ENCODE measurements at regions not wholly inside any gene's neighbourhood (a gene's known extent, or its start where the extent isn't known, plus 50 kb on each side); places are given as distances from the start of the nearest gene placed in this dataset.
A peak's percentile ranks its signal among the peaks of the same experiment; 100 is the strongest.

DNA sequence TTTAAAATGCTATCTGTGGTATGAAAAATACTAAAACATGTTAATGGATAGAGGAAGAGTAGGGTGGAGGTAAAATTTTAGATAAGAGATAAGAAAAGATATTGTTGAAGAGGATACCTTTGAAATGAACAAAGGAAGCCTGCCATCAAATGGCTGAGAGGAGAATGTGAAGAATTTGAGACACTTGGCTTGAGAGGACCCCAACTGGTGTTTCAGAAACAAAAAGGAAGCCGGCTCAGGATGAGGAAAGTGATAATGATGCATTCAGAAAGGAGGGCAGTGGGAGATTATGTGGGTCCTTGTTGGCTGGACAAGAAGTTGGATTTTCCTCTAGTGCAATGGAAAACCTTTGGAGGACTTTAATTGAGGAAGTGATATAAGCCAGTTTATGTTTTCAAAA is 264.4 kb downstream of the DUSP6 start:
- no peaks in the 10 kb centered on the region for H4K20me1 ChIP-seq (ENCODE audit: low read depth)
- peaks cover 12% of the 10 kb centered on the region for H3F3A ChIP-seq (ENCODE audit: low read depth)
- peaks cover 10% of the 10 kb centered on the region for H3K4me1 Mint-ChIP-seq
- H3K4me1 ChIP-seq, result peaks cover 20% of the 10 kb centered on the region
- no peaks in the 10 kb centered on the region for H3K36me3 ChIP-seq
- peak; percentile 70 for DNase-seq (ENCODE audit: low spot score)
- H2AFZ ChIP-seq (replicated peaks), result no peak overlapping the region
- H3K27me3 Mint-ChIP-seq (ENCODE audit: insufficient read depth, low read depth), result peaks cover 2% of the 10 kb centered on the region
- H3K79me2 ChIP-seq (ENCODE audit: low read depth), result no peaks in the 10 kb centered on the region
- H3K9me3 ChIP-seq (ENCODE audit: low read depth), result no peaks in the 10 kb centered on the region
- no peak overlapping the region for H3K9ac ChIP-seq
- peaks cover 6% of the 10 kb centered on the region for H3K36me3 Mint-ChIP-seq
- peaks cover 26% of the 10 kb centered on the region for H3K9me3 Mint-ChIP-seq
- H3K27ac ChIP-seq, result peak overlapping the region; percentile 21
- no peak overlapping the region for H3K4me3 Mint-ChIP-seq
- no peak for TF ChIP-seq CTCF (IDR thresholded peaks at IDR 0.05)
- no peak for TF ChIP-seq EZH2phosphoT487 (IDR thresholded peaks at IDR 0.05)
- no peak for TF ChIP-seq EZH2 (IDR thresholded peaks at IDR 0.05)
- H3K27me3 ChIP-seq, result no peaks in the 10 kb centered on the region
- H3K4me3 ChIP-seq, result no peak overlapping the region
- no peak overlapping the region for H3K27ac Mint-ChIP-seq
- peak overlapping the region; percentile 49 for H3K4me2 ChIP-seq

- Histone ChIP-seq H4K20me1 (ENCODE audit: low read depth) (no peaks in the 10 kb centered on the region), H3K9ac (no peak overlapping the region), H3F3A (ENCODE audit: low read depth) (peaks cover 12% of the 10 kb centered on the region), H3K9me3 (ENCODE audit: low read depth) (no peaks in the 10 kb centered on the region), H3K27me3 (no peaks in the 10 kb centered on the region), H3K27ac (peak overlapping the region; percentile 21), H3K4me1 (peaks cover 20% of the 10 kb centered on the region), H3K4me2 (peak overlapping the region; percentile 49), H3K36me3 (no peaks in the 10 kb centered on the region), H3K79me2 (ENCODE audit: low read depth) (no peaks in the 10 kb centered on the region), H3K4me3 (no peak overlapping the region), H2AFZ (replicated peaks) (no peak overlapping the region)
- Mint-ChIP-seq H3K4me3 (no peak overlapping the region), H3K36me3 (peaks cover 6% of the 10 kb centered on the region), H3K9me3 (peaks cover 21% of the 10 kb centered on the region), H3K4me1 (peaks cover 12% of the 10 kb centered on the region), H3K27me3 (ENCODE audit: insufficient read depth, low read depth) (peaks cover 2% of the 10 kb centered on the region), H3K27ac (peak overlapping the region; percentile 1)
- no peak for DNase-seq (ENCODE audit: low spot score)
- TF ChIP-seq EZH2 (IDR thresholded peaks at IDR 0.05), result no peak
- no peak for TF ChIP-seq CTCF (IDR thresholded peaks at IDR 0.05)
- TF ChIP-seq EZH2phosphoT487 (IDR thresholded peaks at IDR 0.05), result no peak
These were observed 265.0 kb downstream of the DUSP6 start for GRCh38 chr12:89087149-89087825.

GRCh38 chr12:89085421-89085820 is 266.9 kb downstream of the DUSP6 start:
- Mint-ChIP-seq H3K9me3 (peaks cover 4% of the 10 kb centered on the region), H3K27me3 (ENCODE audit: insufficient read depth, low read depth) (peaks cover 2% of the 10 kb centered on the region), H3K36me3 (peaks cover 1% of the 10 kb centered on the region), H3K4me3 (no peak overlapping the region), H3K4me1 (peaks cover 28% of the 10 kb centered on the region), H3K27ac (no peak overlapping the region)
- Histone ChIP-seq H3K4me1 (peaks cover 34% of the 10 kb centered on the region), H3K9me3 (ENCODE audit: low read depth) (no peaks in the 10 kb centered on the region), H3K79me2 (ENCODE audit: low read depth) (no peaks in the 10 kb centered on the region), H3K36me3 (no peaks in the 10 kb centered on the region), H3K27ac (no peak overlapping the region), H3K4me2 (no peak overlapping the region), H4K20me1 (ENCODE audit: low read depth) (no peaks in the 10 kb centered on the region), H3F3A (ENCODE audit: low read depth) (peaks cover 12% of the 10 kb centered on the region), H3K4me3 (no peak overlapping the region), H3K9ac (no peak overlapping the region), H2AFZ (replicated peaks) (no peak overlapping the region), H3K27me3 (no peaks in the 10 kb centered on the region)
- TF ChIP-seq EZH2phosphoT487 (IDR thresholded peaks at IDR 0.05), result no peak
- no peak for TF ChIP-seq CTCF (IDR thresholded peaks at IDR 0.05)
- no peak for DNase-seq (ENCODE audit: low spot score)
